ENCODE measurements at regions not wholly inside any gene's neighbourhood (a gene's known extent, or its start where the extent isn't known, plus 50 kb on each side); places are given as distances from the start of the nearest gene placed in this dataset.

- TF ChIP-seq CTCF (IDR thresholded peaks at IDR 0.05) = no peak
- TF ChIP-seq EZH2 (IDR thresholded peaks at IDR 0.05) = no peak
- TF ChIP-seq EZH2phosphoT487 (IDR thresholded peaks at IDR 0.05) = no peak
Observed at GRCh38 chr21:21860888-21861287, 862.7 kb downstream of the NCAM2 start.

Data from neural progenitor cell (in vitro differentiated cells).